HG03064 (cell line): ENCODE measurements at regions not wholly inside any gene's neighbourhood (a gene's known extent, or its start where the extent isn't known, plus 50 kb on each side); places are given as distances from the start of the nearest gene placed in this dataset.
"Not testable (repeated sequence)": the region's sequence is repeated elsewhere in the genome, so short reads cannot be mapped to it uniquely, and the experiment has no call there.

Experiments
- ATAC-seq: cut with Tn5 transposase; IDR thresholded peaks from one replicate; pipeline ENCODE4 v1.9.1; 2021; ENCODE audit warnings: low read depth; ENCODE audit not compliant: unreplicated experiment

DNA sequence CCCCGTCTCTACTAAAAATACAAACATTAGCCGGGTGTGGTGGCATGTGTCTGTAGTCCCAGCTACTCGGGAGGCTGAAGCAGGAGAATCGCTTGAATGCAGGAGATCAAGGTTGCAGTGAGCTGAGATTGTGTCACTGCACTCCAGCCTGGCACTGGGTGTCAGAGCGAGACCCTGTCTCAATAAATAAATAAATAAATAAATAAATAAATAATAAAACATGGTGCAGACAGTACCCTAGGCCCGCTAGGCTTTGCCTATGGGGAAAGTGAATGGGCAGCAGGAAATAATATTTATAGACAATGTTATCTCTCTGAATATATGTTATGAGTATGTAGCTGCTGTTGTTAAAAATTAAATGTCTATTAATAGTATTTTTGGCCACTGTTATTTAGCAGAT, 130.4 kb downstream of the LARP7 start:
- no peak for ATAC-seq

DNA sequence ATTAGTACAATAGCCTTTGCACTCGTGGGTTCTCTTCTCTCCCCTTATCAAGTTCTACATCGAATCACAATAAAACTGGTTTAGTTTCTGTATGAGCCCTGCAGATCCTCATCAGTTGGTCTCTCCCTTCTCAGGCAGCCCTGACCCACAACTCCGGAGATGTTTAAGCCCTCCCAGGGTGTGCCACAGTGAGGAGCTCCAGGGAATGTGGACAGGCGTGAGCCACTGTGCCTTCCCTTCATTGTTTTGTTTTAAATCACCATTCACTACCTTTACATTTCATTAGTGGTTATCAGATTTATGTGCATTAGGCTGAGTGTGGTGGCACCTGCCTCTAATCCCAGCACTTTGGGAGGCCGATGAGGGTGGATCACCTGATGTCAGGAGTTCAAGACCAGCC, 133.2 kb downstream of the LARP7 start:
- no peak for ATAC-seq

DNA sequence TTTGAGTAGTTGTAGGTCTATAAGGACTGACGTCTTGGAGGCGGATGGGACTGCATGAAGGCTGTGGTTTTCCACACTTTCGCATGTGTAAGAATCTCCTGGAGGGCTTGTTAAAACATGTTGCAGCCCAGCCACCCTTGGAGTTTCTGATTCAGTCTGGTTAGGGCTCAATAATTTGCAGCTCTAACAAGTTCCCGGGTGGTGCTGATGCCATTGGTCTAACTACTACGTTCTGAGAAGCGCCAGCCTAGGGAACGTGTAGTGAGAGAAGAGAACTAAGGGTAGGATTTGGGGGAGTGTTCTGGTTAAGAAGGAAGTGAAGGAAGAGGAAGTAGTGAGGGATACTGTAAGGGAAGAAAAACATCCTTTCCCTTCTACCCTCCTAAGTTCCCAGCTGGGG, 138.9 kb downstream of the LARP7 start:
- no peak for ATAC-seq

DNA sequence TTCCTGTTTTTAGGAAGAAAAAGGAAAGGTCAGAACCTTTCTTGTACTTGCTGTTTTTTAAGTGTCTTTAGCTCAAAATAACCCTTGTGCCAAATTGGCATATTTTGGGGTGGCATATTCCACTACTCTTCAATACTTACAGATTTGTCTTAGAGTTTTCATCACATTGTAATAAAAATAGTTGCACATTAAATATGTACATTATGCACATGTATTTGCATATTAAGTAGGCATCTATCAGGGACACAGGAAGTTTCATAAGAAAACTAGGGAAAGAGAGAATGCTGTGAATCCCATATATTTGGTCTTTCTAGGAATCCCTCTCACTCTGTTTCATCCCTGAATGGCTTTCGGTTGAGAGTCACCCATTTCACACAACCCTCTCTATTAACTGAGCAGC, 139.6 kb downstream of the LARP7 start:
- ATAC-seq, result no peak

DNA sequence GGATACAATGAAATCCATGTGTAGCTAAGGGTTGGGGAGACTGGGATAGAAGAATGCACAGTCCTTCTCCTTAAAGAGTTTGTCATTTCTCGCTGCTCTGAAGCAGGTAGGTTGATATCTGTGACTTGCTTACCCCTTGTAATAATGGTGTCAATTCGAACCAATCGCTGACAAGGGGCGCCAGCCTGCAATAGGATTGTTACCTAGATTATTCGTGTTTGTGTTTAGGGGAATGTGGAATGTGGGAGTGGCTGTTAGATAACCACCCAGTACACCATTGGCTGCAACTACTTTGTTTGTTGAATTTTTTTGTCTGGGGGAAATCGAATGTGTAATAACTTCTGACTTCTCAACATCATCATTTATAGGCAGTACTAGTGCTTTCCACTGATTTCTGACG, 141.6 kb downstream of the LARP7 start:
- ATAC-seq, result no peak

DNA sequence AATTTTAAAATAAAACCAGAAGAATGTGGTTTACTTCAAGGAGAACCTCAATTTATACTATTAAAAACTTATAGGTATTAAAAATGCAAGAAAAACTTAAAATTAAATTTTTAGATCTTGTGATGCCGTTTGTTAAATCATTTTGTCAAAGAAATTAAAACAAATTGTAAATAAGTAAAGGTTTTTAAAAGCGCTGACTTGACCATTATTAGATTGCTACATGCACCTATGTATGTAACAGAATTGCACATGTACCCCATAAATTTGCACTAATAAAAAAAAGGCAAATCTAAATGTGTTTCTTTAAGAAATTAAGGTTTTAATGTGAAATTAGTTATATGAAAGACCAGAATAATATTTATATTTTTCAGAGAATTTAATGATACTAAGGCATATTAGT, 156.1 kb downstream of the LARP7 start:
- no peak for ATAC-seq

DNA sequence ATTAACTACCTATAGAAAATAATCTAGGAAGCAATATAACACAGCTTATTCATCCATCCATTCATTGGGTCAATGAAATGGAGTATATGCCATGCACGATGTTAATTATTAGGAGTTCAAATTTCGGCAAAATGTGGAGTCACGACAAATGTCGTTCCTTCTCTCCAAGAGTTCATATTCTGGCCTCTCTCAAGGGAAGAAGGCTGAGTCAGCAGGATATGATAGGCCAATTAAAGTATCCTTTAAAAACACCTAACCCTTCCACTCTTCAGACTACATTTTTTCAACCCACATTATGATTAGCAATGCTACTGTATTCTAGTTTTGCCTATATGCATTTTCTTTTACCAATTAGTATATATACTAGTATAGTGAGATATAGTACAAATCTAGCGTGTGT, 163.1 kb downstream of the LARP7 start:
- no peak for ATAC-seq

DNA sequence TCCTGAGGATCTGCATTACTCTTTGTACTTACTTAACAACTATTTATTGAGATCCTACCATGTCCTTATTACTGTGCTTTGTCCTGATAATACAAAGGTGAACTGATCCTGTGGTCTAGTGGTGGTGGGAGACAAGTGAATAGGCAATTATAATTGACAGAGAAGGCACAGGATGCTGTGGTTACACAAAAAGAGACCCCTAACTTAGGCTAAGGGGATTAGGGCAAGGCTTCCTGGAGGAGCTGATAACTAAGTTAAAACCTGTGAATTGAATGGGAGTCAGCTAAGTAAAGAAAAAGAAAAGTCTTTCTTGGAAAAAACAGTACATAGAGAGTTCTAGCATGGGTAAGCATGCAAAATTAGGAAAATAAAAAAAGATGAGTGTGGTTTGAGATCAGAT, 164.4 kb downstream of the LARP7 start:
- no peak for ATAC-seq

DNA sequence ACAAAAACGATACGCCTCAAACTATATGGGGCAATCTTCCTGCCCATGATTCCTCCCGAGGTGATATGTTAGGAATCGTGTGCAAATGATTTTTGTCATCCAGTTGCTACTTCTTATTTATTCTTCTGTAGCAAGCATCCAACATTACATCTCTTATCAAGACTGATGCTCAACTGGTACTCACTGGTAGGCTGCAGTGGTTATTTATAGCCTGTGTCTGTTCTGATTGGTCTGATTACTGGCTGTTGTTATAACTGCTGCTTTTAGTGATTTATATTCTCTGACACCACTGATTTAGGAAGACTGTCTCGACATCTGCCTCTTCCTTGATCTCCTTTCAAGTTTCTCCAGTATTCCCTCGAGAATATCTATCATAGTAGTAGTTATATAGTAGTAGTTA, 165.8 kb downstream of the LARP7 start:
- no peak for ATAC-seq

DNA sequence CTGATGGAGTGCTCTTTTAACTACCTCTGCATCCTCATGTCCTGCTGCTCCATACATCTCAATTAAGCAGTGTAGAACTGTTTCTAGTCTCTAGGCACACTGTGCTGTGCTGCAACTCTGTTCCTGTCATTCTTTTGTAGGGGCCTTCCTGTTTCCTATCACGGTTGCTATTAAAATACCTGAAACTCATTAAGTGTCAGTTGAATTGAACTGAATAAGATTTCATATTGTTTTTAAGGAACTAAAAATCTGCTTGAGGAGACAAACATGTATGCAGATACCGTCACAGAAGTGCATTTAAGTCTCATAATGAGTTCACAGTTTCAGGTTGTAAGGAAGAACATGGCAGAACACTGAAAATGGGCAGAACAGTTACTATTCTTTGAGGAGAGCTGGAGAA, 170.1 kb downstream of the LARP7 start:
- peak; percentile 92 for ATAC-seq

DNA sequence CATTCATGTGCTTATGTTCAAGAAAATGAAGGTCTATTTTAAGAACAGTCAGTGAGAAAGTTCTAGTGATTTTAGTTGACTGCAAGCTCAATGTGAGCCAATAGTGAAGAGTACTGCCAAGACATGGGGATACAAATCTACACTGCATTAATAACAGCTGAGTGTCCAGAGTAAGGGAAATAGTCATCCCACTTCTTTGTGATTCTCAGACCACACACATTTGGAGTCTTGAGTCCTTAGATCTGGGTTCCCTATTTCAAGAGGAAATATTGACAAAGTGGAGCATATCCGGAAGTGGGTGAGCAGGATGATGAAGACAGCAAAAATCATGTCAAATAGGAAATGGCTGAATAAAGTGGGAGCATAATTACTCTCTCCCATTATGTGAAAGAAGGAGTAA, 171.1 kb downstream of the LARP7 start:
- no peak for ATAC-seq

DNA sequence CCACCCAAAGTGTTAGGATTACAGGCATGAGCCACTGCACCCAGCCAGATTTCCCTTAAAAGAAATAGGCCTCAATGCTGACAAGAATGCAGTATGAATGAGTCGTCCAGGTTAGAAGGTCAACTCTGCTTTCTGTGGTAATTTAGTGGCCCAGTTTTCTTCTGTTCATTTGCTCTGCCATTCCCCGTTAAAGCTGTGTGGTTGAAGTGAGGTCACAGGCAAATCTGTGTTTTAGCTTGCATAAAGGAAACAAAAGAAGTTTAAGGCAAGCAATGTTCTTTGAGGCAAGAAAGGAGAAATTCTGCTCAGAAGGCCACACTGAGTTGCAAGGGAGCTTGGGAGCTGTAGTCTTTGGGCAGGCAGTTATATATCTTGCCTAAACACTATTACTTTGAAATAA, 176.8 kb downstream of the LARP7 start:
- no peak for ATAC-seq

DNA sequence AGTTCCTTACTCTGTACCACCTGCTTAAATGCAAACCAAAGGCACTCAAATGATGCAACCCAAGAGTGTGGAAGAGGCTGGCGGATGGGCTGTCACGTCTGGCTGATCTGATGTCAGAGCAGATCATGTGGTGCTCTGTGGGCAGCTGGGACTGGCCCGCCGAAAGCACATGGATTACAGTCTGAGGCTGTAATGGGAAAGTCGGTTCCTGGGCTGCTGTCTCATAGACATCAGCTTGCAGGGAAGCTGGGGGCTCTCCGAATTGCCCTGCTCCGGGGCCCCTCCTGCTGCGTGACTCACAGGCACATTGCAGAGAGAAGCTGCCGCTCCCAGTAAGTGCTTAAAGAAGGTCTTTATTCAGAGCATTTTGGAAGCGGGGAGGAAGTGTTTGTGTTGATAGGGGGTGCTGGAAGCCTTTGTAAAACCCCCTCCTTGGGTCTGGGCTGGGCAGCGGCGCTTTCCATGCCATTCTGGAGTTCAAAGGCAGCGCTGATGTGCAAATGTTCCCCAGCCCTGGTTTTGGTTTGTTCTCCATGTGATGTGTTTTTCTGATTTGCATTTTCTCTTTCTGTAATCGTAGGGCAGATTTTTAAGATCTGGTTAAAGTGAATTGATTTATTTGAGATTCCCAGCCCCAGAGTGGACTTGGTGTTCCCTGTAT, 181.1 kb downstream of the LARP7 start:
- peak; percentile 92 for ATAC-seq

DNA sequence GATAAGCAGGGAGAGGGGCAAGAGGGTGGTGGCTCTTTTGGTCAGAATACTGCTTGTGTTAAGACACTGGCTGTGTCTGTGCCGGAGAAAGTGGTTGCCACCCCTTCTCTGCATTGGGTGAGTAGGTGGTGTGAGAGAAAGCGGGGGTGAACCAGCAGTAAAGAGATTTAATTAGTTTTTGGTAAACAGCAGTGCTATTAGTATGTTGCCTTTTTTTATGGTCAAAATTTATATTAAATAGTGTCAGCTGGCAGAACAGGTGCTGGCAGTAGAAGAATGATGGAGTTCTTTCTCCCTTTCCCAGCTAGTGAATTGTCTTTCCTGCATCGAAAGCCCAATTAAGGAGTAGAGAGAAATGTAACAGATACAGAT, 181.6 kb downstream of the LARP7 start:
- peak; percentile 37 for ATAC-seq

DNA sequence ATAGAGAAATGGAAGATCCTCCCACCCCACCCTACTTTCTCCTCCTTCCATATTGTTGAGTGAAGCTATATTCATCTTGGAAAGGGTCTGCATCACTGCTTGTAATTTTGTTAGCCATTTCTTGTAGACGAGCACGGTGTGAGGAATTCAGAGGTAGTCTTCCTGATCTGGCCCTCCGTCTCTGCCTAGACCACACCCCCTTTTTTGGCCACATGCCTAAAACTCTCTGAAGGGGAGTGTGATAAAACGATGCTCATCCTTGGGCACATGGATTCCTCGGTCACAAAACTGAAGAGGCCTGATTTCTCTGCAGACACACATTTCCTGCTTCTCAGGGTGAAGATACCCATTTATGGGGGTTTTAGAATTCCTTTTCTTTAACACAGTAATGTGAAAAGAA, 182.8 kb downstream of the LARP7 start:
- no peak for ATAC-seq

DNA sequence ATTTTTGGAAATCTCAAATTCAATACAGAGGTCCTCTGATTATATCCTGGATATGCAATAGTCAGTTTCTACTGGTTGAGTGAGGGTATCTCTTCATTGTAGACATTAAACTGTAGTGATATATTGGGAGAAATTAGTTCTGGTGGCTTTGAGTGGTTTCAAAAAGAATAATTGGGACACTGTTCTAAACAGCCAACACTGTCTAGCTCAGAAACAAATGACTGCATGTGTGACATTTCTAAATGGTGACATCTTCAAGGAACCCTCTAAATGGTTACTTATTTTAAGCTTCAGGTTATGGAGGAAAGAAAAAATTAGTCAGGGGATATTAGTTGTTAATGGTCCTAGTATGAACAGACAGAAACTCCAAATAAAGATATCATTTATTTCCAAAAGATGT, 186.2 kb downstream of the LARP7 start:
- no peak for ATAC-seq

DNA sequence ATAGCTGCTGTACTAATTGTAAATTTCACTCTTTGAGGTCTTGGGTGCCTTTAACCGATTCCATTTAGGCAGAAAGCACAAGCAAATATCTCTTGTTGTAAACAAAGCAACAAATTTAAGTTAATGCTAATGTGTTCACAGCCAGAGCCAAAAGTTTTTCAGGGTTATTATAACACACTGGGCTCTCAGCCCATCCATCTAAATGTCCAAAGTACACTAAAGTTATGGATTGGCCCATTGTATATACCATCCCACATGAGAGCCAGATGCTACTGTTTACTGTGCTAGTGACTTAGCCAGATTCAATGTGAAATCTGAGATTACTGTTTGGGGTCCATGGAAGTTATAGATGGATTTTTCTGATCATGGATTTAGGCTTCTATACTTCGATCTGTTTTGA, 186.7 kb downstream of the LARP7 start:
- ATAC-seq, result no peak

DNA sequence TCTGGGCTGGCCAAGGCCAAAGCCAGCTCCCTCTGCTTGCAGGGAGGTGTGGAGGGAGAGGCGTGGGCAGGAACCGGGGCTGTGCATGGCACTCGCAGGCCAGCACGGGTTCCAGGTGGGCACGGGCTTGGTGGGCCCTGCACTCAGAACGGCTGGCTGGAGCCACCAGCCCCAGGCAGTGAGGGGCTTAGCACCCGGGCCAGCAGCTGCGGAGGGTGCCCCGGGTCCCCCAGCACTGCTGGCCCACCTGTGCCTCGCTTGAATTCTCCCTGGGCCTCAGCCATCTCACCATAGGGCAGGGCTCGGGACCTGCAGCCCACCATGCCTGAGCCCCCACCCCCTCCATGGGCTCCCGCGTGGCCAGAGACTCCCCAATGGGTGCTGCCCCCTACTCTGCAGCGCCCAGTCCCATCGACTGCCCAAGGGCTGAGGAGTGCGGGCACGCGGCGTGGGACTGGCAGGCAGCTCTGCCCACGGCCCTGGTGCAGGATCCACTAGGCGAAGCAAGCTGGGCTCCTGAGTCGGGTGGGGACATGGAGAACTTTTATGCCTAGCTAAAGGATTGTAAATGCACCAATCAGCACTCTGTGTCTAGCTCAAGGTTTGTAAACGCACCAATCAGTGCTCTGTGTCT, 193.9 kb downstream of the LARP7 start:
- no peak for ATAC-seq

DNA sequence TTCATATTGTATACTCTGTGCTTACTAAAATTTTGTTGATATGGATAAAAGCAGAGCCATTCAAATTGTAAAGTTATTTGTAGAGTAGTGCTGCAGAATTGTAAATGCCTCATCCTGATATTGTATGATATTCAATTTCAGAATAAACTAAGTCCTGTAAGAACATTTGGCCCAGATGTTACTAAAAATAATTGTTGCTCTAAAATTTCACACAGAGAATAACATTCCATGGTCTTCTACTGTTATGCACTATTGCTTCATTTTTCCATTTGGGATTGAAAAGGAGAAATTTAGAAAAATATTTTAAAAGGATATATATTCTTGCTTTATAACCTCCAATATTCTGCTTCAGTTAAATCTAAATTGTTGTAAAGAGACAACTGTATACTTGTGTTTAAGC, 195.6 kb downstream of the LARP7 start:
- no peak for ATAC-seq

DNA sequence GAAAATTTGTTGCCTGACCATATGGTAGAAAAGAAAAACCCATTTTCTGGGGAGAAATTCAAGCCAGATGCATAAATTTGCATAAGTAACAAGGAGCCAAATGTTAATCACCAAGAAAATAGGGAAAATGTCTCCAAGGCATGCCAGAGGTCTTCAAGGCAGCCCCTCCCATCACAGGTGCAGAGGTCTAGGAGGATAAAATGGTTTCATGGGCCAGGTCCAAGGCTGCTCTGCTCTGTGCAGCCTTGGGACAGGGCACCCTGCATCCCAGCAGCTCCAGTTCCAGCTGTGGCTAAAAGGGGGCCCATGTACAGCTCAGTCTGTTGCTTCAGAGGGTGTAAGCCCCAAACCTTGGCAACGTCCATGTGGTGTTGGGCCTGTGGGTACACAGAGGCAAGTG, 200.0 kb downstream of the LARP7 start:
- ATAC-seq, result no peak

DNA sequence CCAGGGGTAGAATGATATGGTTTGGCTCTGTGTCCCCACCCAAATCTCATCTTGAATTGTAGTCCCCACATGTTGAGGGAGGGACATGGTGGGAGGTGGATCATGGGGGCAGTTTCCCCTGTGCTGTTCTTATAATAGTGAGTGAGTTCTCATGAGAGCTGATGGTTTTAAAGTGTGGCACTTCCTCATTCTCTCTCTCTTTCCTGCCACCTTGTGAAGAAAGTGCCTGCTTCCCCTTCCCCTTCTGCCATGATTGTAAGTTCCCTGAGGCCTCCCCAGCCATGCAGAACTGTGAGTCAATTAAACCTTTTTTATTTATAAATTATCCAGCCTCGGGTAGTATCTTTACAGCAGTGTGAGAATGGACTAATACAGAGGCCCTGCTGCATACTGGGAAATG, 201.1 kb downstream of the LARP7 start:
- ATAC-seq, result not testable (repeated sequence)

DNA sequence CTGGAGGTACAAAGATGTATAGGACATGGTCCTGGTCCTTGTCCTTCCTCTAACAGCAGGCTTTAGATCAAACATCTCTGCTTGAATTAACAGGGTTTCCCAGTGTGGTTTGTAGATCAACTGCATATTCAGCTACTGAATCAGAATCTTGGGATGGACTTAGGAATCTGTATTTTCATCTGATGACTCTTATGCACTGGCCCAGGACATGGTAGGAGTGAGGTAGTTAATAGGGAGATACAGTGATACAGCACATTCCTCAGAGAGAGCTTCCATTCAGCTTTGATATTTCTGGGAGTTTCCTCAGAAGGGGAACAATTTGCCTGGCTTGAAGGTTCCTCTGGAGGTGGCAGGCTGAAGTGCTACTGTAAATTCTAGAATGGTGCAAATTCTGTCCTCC, 203.1 kb downstream of the LARP7 start:
- ATAC-seq, result no peak

DNA sequence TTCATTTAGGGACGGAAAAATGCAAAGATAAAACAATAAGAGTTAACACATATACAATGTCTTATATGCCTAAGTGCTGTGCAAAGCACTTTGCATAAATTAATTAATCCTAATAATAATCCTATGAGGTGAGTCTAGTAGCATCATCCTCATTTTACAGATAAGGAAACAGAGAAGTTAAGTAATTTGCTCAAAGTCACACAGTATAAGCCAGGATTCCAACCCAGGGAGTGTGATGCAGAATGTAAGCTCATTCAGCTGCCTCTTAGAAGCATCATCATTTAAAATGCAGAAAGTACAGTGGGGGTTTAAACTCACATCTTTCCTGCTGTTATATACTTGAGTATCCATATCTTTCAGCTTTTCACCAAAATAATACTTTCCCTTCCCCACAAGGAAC, 203.7 kb downstream of the LARP7 start:
- ATAC-seq, result no peak
